GM18907 (cell line): ENCODE measurements at regions not wholly inside any gene's neighbourhood (a gene's known extent, or its start where the extent isn't known, plus 50 kb on each side); places are given as distances from the start of the nearest gene placed in this dataset.

Experiments
- ATAC-seq: cut with Tn5 transposase; IDR thresholded peaks from one replicate; pipeline ENCODE4 v1.9.1; 2021; ENCODE audit warnings: mild to moderate bottlenecking, moderate library complexity; ENCODE audit not compliant: unreplicated experiment

GRCh38 chr3:162491952-162492351 lies 995.3 kb downstream of the OTOL1 start:
- ATAC-seq: no peak

DNA sequence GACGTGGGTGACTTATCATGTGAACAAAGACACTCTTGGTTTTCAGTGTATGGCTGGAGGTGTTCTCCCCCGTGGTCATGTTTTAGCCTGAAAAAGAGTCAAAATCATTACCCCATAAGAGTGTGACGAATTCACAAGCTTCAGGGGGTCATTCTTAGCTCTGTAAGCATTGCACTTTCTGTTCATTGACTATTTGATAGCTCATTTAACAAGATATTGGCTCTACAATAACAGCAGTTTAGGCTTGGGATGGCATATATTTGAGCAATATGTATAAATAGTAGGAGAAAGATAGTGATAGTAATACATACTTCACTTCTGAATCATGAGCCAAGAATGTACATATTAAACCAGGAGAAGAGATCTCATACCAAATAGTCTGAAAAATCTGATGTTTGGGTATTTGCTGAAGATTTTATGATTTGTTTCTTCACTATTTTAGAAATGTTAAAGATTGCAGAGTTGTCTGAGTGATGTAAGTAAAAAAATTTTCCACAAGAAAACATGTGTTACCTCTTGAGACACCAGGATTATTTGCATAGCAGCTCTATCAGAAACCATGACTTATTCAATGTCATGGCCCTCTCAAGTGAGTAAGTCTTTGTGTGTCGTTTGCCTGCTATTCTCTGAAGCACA lies 996.0 kb downstream of the OTOL1 start:
- no peak for ATAC-seq

GRCh38 chr3:162498626-162499025 lies 1002.0 kb downstream of the OTOL1 start:
- ATAC-seq: no peak

GRCh38 chr3:162507397-162507796 lies 1010.8 kb downstream of the OTOL1 start:
- no peak for ATAC-seq

DNA sequence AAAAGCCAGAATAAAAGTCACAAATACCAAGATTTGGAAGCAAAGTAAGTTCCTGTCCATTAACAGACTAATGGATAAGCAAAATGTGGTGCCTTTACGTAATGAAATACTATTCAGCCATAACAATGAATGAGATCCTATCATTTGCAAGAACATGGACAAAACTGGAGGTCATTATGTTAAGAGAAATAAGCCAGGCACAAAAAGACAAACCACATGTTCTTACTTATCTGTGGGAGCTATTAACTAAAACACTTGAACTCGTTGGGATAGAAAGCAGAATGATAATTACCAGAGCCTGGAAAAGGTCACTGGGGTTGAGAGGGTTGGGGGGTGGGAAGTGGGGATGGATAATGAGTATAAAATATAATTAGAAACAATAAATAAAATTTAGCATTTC lies 1015.9 kb downstream of the OTOL1 start:
- no peak for ATAC-seq

DNA sequence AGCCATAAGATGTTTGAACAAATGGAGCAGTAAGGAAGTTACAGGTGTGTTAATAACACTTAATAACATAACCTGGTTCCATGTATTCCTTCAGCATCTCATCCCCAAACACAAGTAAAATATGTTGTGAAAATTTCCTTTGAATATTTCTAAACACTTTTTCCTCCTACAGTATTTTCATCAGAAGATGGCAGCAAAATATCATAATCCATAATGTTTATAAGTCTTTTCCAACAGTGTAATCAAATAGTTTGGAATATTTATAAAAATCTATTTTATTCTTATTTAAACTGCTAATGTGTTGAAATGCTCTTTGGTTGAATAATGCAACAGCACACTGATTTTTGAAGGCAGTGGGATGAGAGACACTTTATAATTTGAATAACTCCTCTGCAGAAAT lies 1020.5 kb downstream of the OTOL1 start:
- ATAC-seq: no peak

DNA sequence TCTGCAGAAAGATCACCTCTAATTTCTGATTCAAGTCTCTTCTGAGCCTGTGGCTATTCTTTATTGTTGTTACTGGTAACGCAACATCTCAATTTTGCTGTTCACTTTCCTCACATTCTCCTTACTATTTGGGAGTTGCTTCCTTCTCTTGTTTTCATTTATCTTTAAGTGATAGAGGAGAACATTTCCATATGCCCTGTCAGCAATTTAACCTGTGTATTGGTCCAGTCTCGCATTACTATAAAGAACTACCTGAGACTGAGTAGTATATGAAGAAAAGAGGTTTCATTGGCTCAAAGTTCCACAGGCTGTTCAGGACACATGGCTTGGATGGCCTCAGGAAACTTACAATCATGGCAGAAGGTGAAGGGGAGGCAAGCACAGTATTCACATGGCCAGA lies 1025.1 kb downstream of the OTOL1 start:
- no peak for ATAC-seq

DNA sequence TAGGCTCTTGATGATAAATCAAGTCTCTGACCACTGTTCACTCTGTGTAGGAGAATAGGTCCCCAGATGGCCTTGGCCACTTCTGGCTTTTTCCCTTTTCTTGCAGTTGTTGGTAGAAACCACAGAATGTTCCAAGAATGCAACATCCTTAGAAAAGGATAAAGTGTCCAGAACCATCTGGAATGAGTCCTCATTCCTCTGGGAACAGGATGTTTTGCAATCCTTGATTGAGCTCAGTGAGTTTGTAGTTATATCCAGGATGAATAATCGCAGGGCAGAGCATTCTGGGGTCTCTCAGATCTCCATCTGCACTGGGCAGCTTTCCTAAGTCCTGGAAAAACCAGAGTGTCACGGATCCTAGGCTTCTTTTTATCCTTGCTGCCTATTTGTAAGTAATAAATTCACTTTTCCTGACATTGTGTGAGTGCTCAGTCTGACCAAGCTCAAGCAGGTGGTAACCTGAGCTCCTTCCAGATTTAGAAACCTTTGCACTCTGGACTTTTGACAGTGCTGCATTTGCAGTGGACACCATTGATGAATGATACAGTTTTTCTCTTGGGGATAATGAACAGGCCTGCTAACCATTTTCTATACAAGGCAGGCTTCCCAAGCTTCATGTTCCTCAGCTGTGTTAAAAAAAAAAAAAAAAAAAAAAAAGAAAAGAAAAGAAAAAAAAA lies 1028.6 kb downstream of the OTOL1 start:
- no peak for ATAC-seq

DNA sequence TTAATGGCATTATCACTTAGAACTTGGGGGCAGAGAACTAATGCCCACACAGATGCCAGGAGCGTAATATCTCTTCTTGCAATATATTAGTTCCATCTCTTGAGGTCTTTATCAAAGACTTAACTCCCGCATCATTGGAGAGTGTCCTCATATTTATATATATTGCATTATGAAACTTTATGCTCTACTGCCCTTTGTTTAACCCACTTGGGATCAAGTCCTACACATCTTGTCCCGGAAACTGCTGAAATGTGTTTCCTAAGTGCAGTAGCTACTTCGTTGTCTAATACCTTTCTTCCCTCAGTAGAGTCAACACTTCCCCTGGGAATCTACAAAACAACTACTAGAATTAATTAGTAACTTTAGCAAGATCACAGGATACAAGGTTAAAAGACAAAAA lies 1029.2 kb downstream of the OTOL1 start:
- no peak for ATAC-seq

DNA sequence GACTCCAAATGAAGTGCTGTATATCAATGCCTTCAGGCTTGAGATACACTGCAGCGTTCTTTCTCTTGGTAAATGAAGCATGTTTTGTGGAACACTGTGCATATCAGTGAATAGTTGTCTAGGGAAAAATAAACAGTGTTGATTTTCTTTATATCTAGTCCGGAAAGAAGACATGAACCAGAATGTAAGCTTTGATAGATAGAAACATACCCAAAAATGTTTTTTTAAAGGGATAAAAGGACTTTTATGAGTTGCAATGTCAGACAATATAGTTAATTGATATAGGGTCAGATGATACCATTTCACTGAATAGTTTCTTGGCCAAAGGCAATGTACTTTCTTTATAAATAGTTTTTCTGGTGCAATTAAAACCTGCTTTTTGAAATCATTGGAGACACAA lies 1037.8 kb downstream of the OTOL1 start:
- ATAC-seq: no peak

GRCh38 chr3:162538491-162538890 lies 1041.9 kb downstream of the OTOL1 start:
- ATAC-seq: no peak

DNA sequence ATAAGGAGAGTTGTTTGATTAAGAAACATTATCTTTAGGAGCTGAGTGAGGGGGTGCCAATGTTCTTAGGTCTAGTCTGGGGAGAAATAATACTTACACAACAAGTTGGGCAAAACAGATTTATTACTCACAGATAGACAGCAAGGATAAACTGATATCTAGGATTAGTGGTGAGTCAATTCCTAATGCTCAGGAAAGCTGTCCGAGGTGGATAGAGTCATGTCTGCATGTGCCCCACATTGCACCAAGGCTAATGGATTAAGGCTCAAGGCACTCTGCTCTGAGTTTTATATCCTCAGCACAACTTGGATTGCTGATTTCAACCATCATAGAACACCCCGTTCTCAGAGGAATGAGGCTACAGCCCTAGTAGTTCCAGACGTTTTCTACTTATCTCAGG lies 1042.3 kb downstream of the OTOL1 start:
- ATAC-seq: no peak

DNA sequence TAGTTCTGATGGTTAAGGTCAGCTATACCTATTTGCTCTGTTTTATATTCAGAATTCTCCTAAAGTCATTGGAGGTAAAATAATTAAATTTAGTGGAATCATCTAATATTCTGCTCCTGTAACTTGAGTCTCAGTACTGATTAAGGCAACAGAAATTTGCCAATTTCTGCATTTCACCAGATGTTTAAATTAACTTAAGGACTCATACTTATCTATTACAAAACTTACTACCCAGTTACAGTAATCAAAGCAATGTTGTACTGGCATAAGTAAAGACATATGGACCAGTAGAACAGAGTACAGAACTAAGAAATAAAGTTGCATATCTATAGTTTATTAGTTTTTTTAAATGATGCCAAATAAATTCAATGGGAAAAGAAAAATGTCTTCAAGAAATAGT lies 1043.8 kb downstream of the OTOL1 start:
- no peak for ATAC-seq

DNA sequence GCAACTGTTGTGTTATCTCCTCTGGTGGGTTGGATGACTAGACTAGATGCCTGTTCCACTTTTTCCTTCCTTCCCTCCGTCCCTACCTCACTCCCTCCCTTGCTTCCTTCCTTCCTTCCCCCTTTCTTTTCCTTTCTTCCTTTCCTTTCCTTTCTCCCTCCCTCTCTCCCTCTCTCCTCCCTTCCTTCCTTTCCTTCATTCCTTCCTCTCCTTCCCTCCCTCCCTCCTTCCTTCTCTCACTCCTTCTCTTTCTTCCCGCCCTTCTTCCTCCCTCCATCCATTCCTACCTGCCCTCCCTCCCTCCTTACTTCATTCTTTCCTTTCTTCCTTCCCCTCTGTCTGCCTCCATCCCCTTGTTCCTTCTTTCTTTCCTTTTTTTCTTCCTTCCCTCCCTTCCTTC lies 1045.3 kb downstream of the OTOL1 start:
- ATAC-seq: no peak

DNA sequence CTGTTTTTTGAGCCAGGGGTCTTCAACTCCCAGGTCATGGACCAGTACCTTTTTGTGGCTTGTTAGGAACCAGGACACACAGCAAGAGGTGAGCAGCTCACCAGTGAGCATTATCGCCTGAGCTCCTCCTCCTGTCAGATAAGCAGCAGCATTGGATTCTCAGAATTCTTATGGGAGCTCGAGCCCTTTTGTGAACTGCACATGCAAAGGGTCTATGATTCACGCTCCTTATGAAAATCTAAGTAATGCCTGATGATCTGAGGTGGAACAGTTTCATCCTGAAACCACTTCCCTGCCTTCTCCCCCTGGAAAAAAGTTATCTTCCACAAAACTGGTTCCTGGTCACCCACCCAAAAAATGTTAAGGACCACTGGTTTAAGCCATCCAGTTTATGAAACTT lies 1047.6 kb downstream of the OTOL1 start:
- ATAC-seq: no peak

DNA sequence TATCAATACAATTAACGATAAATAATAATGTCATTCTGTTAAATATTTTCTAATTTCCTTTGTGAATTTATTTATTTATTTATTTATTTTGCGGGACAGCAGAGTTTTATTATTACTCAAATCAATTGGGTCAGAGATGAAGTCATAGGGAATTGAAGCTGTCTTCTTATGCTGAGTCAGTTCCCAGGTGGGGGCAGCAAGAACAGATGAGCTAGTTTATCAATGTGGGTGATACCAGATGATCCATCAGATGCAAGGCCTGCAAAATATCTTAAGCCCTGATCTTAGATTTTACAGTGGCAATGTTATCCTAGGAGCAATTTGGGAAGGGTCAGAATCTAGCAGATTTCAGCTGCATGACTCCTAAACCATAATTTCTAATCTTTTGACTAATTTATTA lies 1050.3 kb downstream of the OTOL1 start:
- ATAC-seq: no peak

- ATAC-seq: no peak
These were observed 1050.7 kb downstream of the OTOL1 start for GRCh38 chr3:162547321-162547720.

DNA sequence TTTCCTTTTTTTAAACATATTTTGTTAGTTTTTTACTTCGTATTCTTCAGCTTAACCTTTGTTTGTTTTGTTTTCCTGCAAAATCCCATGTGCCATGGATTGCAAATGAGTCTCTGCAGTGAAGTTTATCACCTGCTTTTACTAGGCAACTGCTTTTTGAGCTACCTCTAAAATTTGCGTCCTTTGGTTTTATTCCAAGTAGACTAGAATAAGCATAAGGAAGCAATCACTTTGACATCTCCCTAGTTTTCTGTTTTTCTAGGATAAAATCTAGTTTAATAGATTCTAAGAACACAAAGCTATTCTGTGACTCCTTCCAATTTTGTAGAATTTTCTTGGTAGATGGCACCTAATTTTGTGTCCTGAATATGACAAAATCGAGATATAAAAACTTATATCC lies 1059.2 kb downstream of the OTOL1 start:
- ATAC-seq: no peak

DNA sequence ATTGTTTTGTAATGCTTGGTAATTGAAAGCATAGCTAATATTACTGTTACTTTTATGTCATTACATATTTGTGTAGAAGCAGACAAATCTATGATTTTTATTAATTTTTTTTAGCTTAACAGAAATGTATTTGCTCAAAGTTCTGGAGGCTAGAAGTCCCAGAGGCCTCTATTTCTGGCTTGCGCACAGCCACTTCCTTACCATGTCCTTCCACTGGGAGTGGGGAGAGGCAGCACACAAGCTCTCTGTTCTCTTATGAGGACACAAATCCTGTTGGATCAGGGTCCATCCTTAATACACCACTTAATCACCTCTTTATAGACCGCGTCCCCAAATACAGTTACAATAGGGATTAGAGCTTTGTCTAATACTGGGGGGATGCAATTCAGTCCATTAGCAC lies 1061.4 kb downstream of the OTOL1 start:
- ATAC-seq: no peak

DNA sequence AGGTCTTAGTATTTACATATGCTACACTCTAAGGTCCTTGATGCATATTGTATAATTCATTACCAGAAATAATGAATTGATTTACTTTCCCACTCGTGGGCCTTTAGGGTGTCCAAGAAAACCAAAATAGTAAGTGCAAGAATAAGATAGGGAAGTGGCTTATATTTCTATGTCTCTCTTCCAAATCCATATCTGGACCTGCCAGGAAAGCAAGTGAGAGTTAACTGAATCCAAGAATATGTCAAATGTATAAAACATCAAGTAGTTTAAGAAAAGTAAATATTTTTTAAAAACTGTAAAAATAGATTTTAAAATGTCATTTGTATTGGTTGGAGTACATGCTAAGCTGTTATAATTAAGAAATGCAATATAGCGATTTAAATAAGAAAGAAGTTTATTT lies 1072.1 kb downstream of the OTOL1 start:
- ATAC-seq: no peak

GRCh38 chr3:162569314-162569713 lies 1072.7 kb downstream of the OTOL1 start:
- ATAC-seq: no peak

DNA sequence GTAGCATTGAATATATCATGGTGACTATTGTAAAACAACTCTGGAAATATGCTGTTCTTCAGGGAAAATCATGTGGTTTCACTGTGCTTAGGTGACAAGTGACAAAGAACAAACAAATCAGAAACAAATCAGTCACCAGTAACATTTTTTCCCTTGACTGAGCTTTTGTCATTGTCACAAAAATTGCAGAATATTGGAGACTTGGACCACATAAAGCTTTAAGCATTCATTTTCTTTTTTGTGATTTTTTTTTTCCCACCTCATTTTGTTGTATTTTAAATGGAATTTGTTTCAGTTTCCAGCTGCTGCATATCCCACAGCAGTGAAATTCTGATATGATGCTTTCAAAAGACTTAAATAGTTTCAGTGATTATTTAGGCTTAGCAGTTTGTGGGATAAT lies 1088.4 kb downstream of the OTOL1 start:
- no peak for ATAC-seq

DNA sequence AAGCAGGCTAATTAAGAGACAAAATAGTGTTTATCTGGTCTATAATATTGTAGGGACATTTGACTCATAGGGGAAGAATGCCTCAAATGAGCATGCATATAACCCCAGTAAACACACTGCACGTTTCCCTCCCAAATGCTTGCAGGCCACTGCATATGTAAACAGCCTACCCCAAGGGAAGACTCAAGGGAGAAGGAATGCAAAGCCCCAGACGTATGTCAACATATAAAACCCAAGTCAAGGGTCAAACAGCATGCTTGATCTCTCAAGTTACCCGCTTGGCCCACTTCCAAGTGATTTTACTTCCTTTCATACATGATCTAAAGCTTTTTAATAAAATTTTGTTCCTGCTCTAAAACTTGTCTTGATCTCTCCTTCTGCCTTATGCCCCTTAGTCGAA lies 1090.0 kb downstream of the OTOL1 start:
- no peak for ATAC-seq
